ENCODE measurements at regions not wholly inside any gene's neighbourhood (a gene's known extent, or its start where the extent isn't known, plus 50 kb on each side); places are given as distances from the start of the nearest gene placed in this dataset.

DNA sequence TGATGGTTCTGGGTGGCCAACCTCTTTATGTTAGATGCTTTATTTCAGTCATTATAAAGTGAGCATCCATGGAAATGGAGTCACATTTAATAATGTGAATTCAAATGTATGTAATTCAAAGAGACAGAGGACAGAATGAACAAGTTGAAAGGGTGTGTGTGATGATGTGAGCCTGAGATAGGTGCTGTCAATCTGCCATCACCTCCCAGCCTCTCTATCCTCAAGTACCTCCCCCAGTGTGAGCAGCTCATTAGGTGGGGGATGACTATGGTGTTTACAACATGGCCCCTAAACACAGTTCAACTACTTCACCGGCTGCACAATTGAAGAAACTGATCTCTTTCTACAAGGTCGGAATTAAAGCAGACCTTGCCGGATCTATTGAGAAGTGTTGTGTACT, 74.7 kb upstream of the IGFBP5 start:
- BruUV-seq (replicated peaks): no TSS peak
- DNase-seq (ENCODE audit: low spot score): no peak
- FAIRE-seq: no peak
- CTCF ChIA-PET (ENCODE audit: low intra/inter-chr PET ratio, low total read pairs): no interaction called here
- no peak overlapping the region for H3K27ac ChIP-seq (ENCODE audit: extremely low read length, insufficient read depth, low read length)
- no peak overlapping the region for H3K4me2 ChIP-seq (ENCODE audit: low read depth, low read length)
- POLR2A ChIA-PET: no interaction called here
- H2AFZ ChIP-seq (ENCODE audit: low read length): no peak overlapping the region
- H3K27me3 ChIP-seq (ENCODE audit: control insufficient read depth in 1 of 2, insufficient read depth in 2 of 2, low read length in 2 of 2): peaks cover 0 to 20% of the 10 kb centered on the region in 2 experiments; a peak in 2 of 5 replicates
- H3K9me3 ChIP-seq (ENCODE audit: low read length): no peaks in the 10 kb centered on the region
- no peaks in the 10 kb centered on the region for H3K36me3 ChIP-seq (replicated peaks in 1 of 2; ENCODE audit: control insufficient read depth in 1 of 2, insufficient read depth in 2 of 2, low read length in 2 of 2)
- H3K4me3 ChIP-seq (replicated peaks in 1 of 3; ENCODE audit: insufficient read depth in 1 of 3, low read depth in 2 of 3, low read length in 3 of 3): no peak overlapping the region
- intact Hi-C loops (cut with micrococcal nuclease; ENCODE audit: unreplicated experiment): no loop called here
- H3K4me1 ChIP-seq (ENCODE audit: insufficient read depth, low read length): peaks cover 4% of the 10 kb centered on the region
- no peak overlapping the region for H3K9ac ChIP-seq (ENCODE audit: insufficient read depth, low read depth, low read length)
- ATAC-seq: no peak
- no peaks in the 10 kb centered on the region for H3K79me2 ChIP-seq (ENCODE audit: insufficient read depth, low read length)
- TF ChIP-seq HCFC1 (IDR thresholded peaks at IDR 0.05; ENCODE audit: low read depth, low read length): no peak
- TF ChIP-seq CCAR2 (optimal IDR thresholded peaks at IDR 0.05; ENCODE audit: low read depth, low read length): no peak
- no peak for TF ChIP-seq ZNF549 (CRISPR knock-in tag; IDR thresholded peaks at IDR 0.05)
- TF ChIP-seq, protein P1, sequence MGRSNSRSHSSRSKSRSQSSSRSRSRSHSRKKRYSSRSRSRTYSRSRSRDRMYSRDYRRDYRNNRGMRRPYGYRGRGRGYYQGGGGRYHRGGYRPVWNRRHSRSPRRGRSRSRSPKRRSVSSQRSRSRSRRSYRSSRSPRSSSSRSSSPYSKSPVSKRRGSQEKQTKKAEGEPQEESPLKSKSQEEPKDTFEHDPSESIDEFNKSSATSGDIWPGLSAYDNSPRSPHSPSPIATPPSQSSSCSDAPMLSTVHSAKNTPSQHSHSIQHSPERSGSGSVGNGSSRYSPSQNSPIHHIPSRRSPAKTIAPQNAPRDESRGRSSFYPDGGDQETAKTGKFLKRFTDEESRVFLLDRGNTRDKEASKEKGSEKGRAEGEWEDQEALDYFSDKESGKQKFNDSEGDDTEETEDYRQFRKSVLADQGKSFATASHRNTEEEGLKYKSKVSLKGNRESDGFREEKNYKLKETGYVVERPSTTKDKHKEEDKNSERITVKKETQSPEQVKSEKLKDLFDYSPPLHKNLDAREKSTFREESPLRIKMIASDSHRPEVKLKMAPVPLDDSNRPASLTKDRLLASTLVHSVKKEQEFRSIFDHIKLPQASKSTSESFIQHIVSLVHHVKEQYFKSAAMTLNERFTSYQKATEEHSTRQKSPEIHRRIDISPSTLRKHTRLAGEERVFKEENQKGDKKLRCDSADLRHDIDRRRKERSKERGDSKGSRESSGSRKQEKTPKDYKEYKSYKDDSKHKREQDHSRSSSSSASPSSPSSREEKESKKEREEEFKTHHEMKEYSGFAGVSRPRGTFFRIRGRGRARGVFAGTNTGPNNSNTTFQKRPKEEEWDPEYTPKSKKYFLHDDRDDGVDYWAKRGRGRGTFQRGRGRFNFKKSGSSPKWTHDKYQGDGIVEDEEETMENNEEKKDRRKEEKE (IDR thresholded peaks at IDR 0.05): no peak
- TF ChIP-seq ZNF598 (CRISPR knock-in tag; IDR thresholded peaks at IDR 0.05; ENCODE audit: borderline replicate concordance): no peak
- TF ChIP-seq BRD4 (CRISPR knock-in tag; IDR thresholded peaks at IDR 0.05): no peak
- no peak for TF ChIP-seq REL (CRISPR knock-in tag; conservative IDR thresholded peaks at IDR 0.05)
- TF ChIP-seq, protein P2, sequence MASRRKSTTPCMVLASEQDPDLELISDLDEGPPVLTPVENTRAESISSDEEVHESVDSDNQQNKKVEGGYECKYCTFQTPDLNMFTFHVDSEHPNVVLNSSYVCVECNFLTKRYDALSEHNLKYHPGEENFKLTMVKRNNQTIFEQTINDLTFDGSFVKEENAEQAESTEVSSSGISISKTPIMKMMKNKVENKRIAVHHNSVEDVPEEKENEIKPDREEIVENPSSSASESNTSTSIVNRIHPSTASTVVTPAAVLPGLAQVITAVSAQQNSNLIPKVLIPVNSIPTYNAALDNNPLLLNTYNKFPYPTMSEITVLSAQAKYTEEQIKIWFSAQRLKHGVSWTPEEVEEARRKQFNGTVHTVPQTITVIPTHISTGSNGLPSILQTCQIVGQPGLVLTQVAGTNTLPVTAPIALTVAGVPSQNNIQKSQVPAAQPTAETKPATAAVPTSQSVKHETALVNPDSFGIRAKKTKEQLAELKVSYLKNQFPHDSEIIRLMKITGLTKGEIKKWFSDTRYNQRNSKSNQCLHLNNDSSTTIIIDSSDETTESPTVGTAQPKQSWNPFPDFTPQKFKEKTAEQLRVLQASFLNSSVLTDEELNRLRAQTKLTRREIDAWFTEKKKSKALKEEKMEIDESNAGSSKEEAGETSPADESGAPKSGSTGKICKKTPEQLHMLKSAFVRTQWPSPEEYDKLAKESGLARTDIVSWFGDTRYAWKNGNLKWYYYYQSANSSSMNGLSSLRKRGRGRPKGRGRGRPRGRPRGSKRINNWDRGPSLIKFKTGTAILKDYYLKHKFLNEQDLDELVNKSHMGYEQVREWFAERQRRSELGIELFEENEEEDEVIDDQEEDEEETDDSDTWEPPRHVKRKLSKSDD (CRISPR knock-in tag; IDR thresholded peaks at IDR 0.05; ENCODE audit: low read depth): no peak
- TF ChIP-seq ZNF337 (CRISPR knock-in tag; IDR thresholded peaks at IDR 0.05; ENCODE audit: borderline replicate concordance, low read depth): no peak
- TF ChIP-seq, protein P3, sequence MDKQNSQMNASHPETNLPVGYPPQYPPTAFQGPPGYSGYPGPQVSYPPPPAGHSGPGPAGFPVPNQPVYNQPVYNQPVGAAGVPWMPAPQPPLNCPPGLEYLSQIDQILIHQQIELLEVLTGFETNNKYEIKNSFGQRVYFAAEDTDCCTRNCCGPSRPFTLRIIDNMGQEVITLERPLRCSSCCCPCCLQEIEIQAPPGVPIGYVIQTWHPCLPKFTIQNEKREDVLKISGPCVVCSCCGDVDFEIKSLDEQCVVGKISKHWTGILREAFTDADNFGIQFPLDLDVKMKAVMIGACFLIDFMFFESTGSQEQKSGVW (CRISPR knock-in tag; IDR thresholded peaks at IDR 0.05; ENCODE audit: borderline replicate concordance): no peak
- TF ChIP-seq ZMYM4 (CRISPR knock-in tag; IDR thresholded peaks at IDR 0.05): no peak
- TF ChIP-seq MYNN (CRISPR knock-in tag; IDR thresholded peaks at IDR 0.05; ENCODE audit: low read depth): no peak
- TF ChIP-seq, protein P4, sequence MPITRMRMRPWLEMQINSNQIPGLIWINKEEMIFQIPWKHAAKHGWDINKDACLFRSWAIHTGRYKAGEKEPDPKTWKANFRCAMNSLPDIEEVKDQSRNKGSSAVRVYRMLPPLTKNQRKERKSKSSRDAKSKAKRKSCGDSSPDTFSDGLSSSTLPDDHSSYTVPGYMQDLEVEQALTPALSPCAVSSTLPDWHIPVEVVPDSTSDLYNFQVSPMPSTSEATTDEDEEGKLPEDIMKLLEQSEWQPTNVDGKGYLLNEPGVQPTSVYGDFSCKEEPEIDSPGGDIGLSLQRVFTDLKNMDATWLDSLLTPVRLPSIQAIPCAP (CRISPR knock-in tag; IDR thresholded peaks at IDR 0.05; ENCODE audit: low read depth): no peak
- TF ChIP-seq, protein P5, sequence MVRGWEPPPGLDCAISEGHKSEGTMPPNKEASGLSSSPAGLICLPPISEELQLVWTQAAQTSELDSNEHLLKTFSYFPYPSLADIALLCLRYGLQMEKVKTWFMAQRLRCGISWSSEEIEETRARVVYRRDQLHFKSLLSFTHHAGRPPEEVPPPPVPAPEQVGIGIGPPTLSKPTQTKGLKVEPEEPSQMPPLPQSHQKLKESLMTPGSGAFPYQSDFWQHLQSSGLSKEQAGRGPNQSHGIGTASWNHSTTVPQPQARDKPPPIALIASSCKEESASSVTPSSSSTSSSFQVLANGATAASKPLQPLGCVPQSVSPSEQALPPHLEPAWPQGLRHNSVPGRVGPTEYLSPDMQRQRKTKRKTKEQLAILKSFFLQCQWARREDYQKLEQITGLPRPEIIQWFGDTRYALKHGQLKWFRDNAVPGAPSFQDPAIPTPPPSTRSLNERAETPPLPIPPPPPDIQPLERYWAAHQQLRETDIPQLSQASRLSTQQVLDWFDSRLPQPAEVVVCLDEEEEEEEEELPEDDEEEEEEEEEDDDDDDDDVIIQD (CRISPR knock-in tag; IDR thresholded peaks at IDR 0.05; ENCODE audit: low read depth): no peak
- in situ Hi-C loops (cut with HindIII; ENCODE audit: extremely low pct_ligation_motif_present, low pct_unique_long_range_greater_than_20kb): no loop called here
- no peaks in the 10 kb centered on the region for H4K20me1 ChIP-seq (ENCODE audit: insufficient read depth, low read length)
- 33% methylated on average over 3 of the region's 3 CpGs for WGBS (ENCODE audit: low lambda C conversion rate)

All from HepG2 (cell line).